ENCODE measurements at regions not wholly inside any gene's neighbourhood (a gene's known extent, or its start where the extent isn't known, plus 50 kb on each side); places are given as distances from the start of the nearest gene placed in this dataset.

GRCh38 chr4:175480404-175480803 is 331.7 kb downstream of the GPM6A start:
- ATAC-seq (ENCODE audit: insufficient read depth, low FRiP score) (no peak), DNase-seq (no peak)
- no peaks in the 10 kb centered on the region for H3K36me3 ChIP-seq (ENCODE audit: control insufficient read depth in 4 of 4, insufficient read depth in 4 of 4, low read length in 4 of 4)
- H3K4me3 ChIP-seq = no peak overlapping the region
- no peaks in the 10 kb centered on the region for H3K9me3 ChIP-seq (ENCODE audit: control insufficient read depth in 4 of 4, insufficient read depth in 3 of 4, low read length in 3 of 4)
- no peak overlapping the region for H3K9ac ChIP-seq (ENCODE audit: insufficient read depth in 1 of 2, low read length in 2 of 2)
- H3K27me3 ChIP-seq (ENCODE audit: control insufficient read depth in 3 of 3, insufficient read depth in 3 of 3, low read length in 2 of 3) = no peaks in the 10 kb centered on the region
- H3K4me1 ChIP-seq (ENCODE audit: control insufficient read depth in 5 of 5, insufficient read depth in 5 of 5, low read length in 5 of 5) = no peaks in the 10 kb centered on the region
- TF ChIP-seq, protein P1, sequence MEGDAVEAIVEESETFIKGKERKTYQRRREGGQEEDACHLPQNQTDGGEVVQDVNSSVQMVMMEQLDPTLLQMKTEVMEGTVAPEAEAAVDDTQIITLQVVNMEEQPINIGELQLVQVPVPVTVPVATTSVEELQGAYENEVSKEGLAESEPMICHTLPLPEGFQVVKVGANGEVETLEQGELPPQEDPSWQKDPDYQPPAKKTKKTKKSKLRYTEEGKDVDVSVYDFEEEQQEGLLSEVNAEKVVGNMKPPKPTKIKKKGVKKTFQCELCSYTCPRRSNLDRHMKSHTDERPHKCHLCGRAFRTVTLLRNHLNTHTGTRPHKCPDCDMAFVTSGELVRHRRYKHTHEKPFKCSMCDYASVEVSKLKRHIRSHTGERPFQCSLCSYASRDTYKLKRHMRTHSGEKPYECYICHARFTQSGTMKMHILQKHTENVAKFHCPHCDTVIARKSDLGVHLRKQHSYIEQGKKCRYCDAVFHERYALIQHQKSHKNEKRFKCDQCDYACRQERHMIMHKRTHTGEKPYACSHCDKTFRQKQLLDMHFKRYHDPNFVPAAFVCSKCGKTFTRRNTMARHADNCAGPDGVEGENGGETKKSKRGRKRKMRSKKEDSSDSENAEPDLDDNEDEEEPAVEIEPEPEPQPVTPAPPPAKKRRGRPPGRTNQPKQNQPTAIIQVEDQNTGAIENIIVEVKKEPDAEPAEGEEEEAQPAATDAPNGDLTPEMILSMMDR (IDR thresholded peaks at IDR 0.05; ENCODE audit: control extremely low read depth, extremely low read depth) = no peak
- WGBS, 2 donors = 34 to 41% methylated on average over 2 of the region's 2 CpGs
- no peak overlapping the region for H3K27ac ChIP-seq (ENCODE audit: low read depth in 1 of 2, low read length in 1 of 2)

DNA sequence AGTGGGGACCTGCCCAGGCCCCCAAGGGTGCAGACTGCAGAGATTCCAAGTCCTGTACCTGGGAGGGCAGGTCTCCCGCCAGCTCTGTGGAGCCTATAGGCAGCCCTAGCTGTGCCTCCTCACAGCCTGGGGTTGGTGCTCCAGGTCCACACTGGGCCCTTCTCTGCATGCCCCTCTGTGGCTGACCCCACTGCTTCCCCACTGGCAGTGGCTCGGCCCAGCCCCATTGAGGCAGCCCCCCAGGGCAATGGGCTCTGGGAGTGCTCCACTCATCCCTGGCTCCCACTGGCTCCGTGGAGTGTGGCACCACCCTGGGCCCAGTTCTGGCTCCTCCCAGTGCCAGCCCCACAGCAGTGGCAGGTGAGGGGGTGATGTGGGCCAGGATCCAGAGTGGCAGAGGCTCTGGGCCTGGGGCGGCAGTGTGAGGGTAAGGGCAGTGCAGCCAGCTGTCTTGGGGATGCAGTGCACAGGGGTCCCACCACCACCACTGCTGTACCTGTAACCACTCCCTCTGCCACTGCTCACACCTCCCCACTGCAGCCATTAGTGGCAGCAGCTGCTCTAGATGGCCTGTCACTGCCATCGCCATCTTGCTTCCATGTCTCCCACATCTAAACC is 312.2 kb downstream of the GPM6A start:
- Histone ChIP-seq H3K27me3 (ENCODE audit: control insufficient read depth in 3 of 3, insufficient read depth in 3 of 3, low read length in 2 of 3) (no peaks in the 10 kb centered on the region), H3K36me3 (ENCODE audit: control insufficient read depth in 4 of 4, insufficient read depth in 4 of 4, low read length in 4 of 4) (no peaks in the 10 kb centered on the region), H3K4me3 (no peak overlapping the region), H3K4me1 (ENCODE audit: control insufficient read depth in 5 of 5, insufficient read depth in 5 of 5, low read length in 5 of 5) (no peaks in the 10 kb centered on the region), H3K27ac (ENCODE audit: low read depth in 1 of 2, low read length in 1 of 2) (no peak overlapping the region), H3K9me3 (ENCODE audit: control insufficient read depth in 4 of 4, insufficient read depth in 3 of 4, low read length in 3 of 4) (peaks cover 0 to 21% (median 0%) of the 10 kb centered on the region in 4 donors), H3K9ac (ENCODE audit: insufficient read depth in 1 of 2, low read length in 2 of 2) (no peak overlapping the region)
- DNase-seq (no peak), ATAC-seq (ENCODE audit: insufficient read depth, low FRiP score) (no peak)
- TF ChIP-seq, protein P1 (IDR thresholded peaks at IDR 0.05; ENCODE audit: control extremely low read depth, extremely low read depth) = no peak
- WGBS, 2 donors = 93 to 95% methylated on average over 5 of the region's 5 CpGs

- TF ChIP-seq, protein P1 (IDR thresholded peaks at IDR 0.05; ENCODE audit: control extremely low read depth, extremely low read depth) = no peak
- no peak overlapping the region for H3K9ac ChIP-seq (ENCODE audit: insufficient read depth in 1 of 2, low read length in 2 of 2)
- peaks cover 0 to 8% (median 0%) of the 10 kb centered on the region in 4 donors for H3K9me3 ChIP-seq (ENCODE audit: control insufficient read depth in 4 of 4, insufficient read depth in 3 of 4, low read length in 3 of 4)
- ATAC-seq (ENCODE audit: insufficient read depth, low FRiP score) = no peak
- H3K4me3 ChIP-seq = no peak overlapping the region
- no peak overlapping the region for H3K27ac ChIP-seq (ENCODE audit: low read depth in 1 of 2, low read length in 1 of 2)
- H3K4me1 ChIP-seq (ENCODE audit: control insufficient read depth in 5 of 5, insufficient read depth in 5 of 5, low read length in 5 of 5) = no peaks in the 10 kb centered on the region
- DNase-seq = no peak
- no peaks in the 10 kb centered on the region for H3K27me3 ChIP-seq (ENCODE audit: control insufficient read depth in 3 of 3, insufficient read depth in 3 of 3, low read length in 2 of 3)
- H3K36me3 ChIP-seq (ENCODE audit: control insufficient read depth in 4 of 4, insufficient read depth in 4 of 4, low read length in 4 of 4) = no peaks in the 10 kb centered on the region
Observed at GRCh38 chr4:175504318-175504717, 307.7 kb downstream of the GPM6A start.

GRCh38 chr4:175509320-175509719 is 302.7 kb downstream of the GPM6A start:
- no peaks in the 10 kb centered on the region for H3K9me3 ChIP-seq (ENCODE audit: control insufficient read depth in 4 of 4, insufficient read depth in 3 of 4, low read length in 3 of 4)
- TF ChIP-seq, protein P1 (IDR thresholded peaks at IDR 0.05; ENCODE audit: control extremely low read depth, extremely low read depth) = no peak
- no peaks in the 10 kb centered on the region for H3K36me3 ChIP-seq (ENCODE audit: control insufficient read depth in 4 of 4, insufficient read depth in 4 of 4, low read length in 4 of 4)
- H3K9ac ChIP-seq (ENCODE audit: insufficient read depth in 1 of 2, low read length in 2 of 2) = no peak overlapping the region
- no peak for DNase-seq
- 76 to 78% methylated on average over 2 of the region's 2 CpGs for WGBS, 2 donors
- no peak for ATAC-seq (ENCODE audit: insufficient read depth, low FRiP score)
- H3K27ac ChIP-seq (ENCODE audit: low read depth in 1 of 2, low read length in 1 of 2) = no peak overlapping the region
- H3K4me3 ChIP-seq = no peak overlapping the region
- H3K4me1 ChIP-seq (ENCODE audit: control insufficient read depth in 5 of 5, insufficient read depth in 5 of 5, low read length in 5 of 5) = no peaks in the 10 kb centered on the region
- H3K27me3 ChIP-seq (ENCODE audit: control insufficient read depth in 3 of 3, insufficient read depth in 3 of 3, low read length in 2 of 3) = no peaks in the 10 kb centered on the region
